SH-SY5Y (cell line): ENCODE measurements at regions not wholly inside any gene's neighbourhood (a gene's known extent, or its start where the extent isn't known, plus 50 kb on each side); places are given as distances from the start of the nearest gene placed in this dataset.

Source experiments
- GATA2 ChIP-seq: IDR thresholded peaks from 2 replicates; pipeline ENCODE4 v1.6.1; 2011; ENCODE audit warnings: mild to moderate bottlenecking, low read depth, low read length
- GATA3 ChIP-seq: IDR thresholded peaks from 2 replicates; pipeline ENCODE4 v1.6.1; 2011; ENCODE audit warnings: low read depth, mild to moderate bottlenecking, low read length, moderate library complexity

DNA sequence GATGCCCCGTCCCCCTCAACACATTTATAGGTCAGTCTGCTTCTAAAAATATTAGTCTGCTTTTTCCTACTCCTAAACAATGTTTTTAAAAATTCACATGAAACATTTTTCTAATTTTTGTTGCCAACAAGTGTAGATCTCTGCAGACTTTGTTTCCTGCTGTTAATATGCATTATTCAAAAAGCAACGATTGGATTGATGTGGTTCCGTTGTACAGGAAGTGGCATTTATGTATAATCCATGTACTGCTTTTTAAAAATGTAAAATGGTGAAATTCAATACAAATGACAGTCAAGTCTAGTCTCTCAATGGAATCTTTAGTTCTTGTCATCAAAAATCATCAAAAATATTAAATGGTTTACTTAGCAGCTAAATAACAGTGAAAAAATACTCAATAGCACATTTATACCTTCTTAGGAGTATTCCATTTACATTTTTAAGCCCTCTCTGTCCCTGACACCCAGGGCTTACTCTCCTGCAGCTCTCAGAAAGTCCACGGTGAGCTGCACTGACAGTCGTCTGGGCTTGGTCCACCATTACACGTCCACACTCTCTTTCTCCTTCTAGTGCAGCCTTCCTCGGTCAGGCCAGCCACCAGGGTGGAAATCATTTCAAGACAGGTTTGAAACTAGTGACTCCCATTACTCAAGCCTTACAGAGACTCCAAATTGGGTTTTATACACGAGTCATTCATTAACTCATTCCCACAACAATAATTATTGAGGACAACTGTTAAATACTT lies 211.5 kb downstream of the TMEM200A start:
- TF ChIP-seq GATA3 (no peak), GATA2 (no peak)
